Smooth muscle cell (in vitro differentiated cells): ENCODE measurements at regions not wholly inside any gene's neighbourhood (a gene's known extent, or its start where the extent isn't known, plus 50 kb on each side); places are given as distances from the start of the nearest gene placed in this dataset. TPM values are rescaled to one million over a fixed set of nuclear protein-coding genes. Genes with fewer than 3 reads are reported as not detected.

ENCODE experiments used
- small RNA-seq: library from RNA; depleted of rRNA; stranded (forward); fragments of <200 nt; gene quantifications from one replicate; pipeline ENCODE3, GENCODE V24; 2014

Small RNA genes in the stretch of these regions (small RNA-seq; reads per million reads assigned to genes)
- not detected for gene RF00477
- 0.11 reads per million for gene RNU6-44P
